IMR-90 (cell line): ENCODE measurements at regions not wholly inside any gene's neighbourhood (a gene's known extent, or its start where the extent isn't known, plus 50 kb on each side); places are given as distances from the start of the nearest gene placed in this dataset.

Experiments
- ATAC-seq: fragments of 200-7000 bp; cut with Tn5 transposase; 2 replicates; pipeline ENCODE4 v1.9.1; 2020; ENCODE audit warnings: low read depth, mild to moderate bottlenecking, moderate library complexity
- BruUV-seq: library from RNA; stranded (reverse); fragments of 400-500 nt; replicated peaks from 2 replicates; lab custom pipeline; 2021; lab: Mats Ljungman, UMichigan
- CTCF ChIA-PET: fragments of 300-600 bp; formaldehyde crosslinking; extraction: SDS; loops from one replicate; lab custom pipeline; 2021; ENCODE audit warnings: antibody characterized with exemption; lab: Yijun Ruan, JAX
- POLR2A ChIA-PET: fragments of 300-600 bp; sonication (Branson Sonifier 250); formaldehyde crosslinking; loops from one replicate; lab custom pipeline; 2022; ENCODE audit warnings: antibody characterized with exemption; ENCODE audit not compliant: unreplicated experiment; lab: Charles Lee
- DNase-seq: peaks from one replicate; pipeline ENCODE4 v3.0.0; 2013
- H2AFZ ChIP-seq: replicated peaks from 2 replicates; pipeline ENCODE3; 2013; ENCODE audit warnings: low read length, mild to moderate bottlenecking; ENCODE audit not compliant: poor library complexity
- H2AK5ac ChIP-seq: 2 replicates; pipeline ENCODE4 v1.6.1; 2013; ENCODE audit warnings: low read depth, low read length, inconsistent platforms
- H2AK9ac ChIP-seq: replicated peaks from 2 replicates; pipeline ENCODE3; 2013; ENCODE audit warnings: mild to moderate bottlenecking, low read depth, low read length, moderate library complexity; ENCODE audit not compliant: poor library complexity
- H2BK120ac ChIP-seq: 2 replicates; pipeline ENCODE4 v1.6.1; 2013; ENCODE audit warnings: low read depth, low read length, inconsistent platforms
- H2BK15ac ChIP-seq: 3 replicates; pipeline ENCODE4 v1.6.1; 2013; ENCODE audit warnings: low read depth, low read length, inconsistent platforms
- H2BK20ac ChIP-seq: 2 replicates; pipeline ENCODE4 v1.6.1; 2013; ENCODE audit warnings: low read depth, mild to moderate bottlenecking, inconsistent platforms, low read length, moderate library complexity
- H2BK5ac ChIP-seq: 2 replicates; pipeline ENCODE4 v1.6.1; 2013; ENCODE audit warnings: mild to moderate bottlenecking, low read depth, low read length, inconsistent platforms; ENCODE audit not compliant: poor library complexity, severe bottlenecking
- H3K14ac ChIP-seq: replicated peaks from 2 replicates; pipeline ENCODE4 v1.6.1; 2013; ENCODE audit warnings: low read depth, low read length, inconsistent platforms
- H3K18ac ChIP-seq: 2 replicates; pipeline ENCODE4 v1.6.1; 2013; ENCODE audit warnings: low read depth, low read length, control low read depth
- H3K23ac ChIP-seq: 2 replicates; pipeline ENCODE4 v1.6.1; 2013; ENCODE audit warnings: low read depth, low read length, inconsistent platforms
- H3K27ac ChIP-seq: 2 replicates; pipeline ENCODE4 v1.5.1; 2013; ENCODE audit warnings: mild to moderate bottlenecking, control low read depth, low read length; ENCODE audit not compliant: insufficient read depth
- H3K27me3 ChIP-seq: 2 replicates; pipeline ENCODE4 v1.6.1; 2013; ENCODE audit warnings: low read length; ENCODE audit not compliant: control insufficient read depth, insufficient read depth
- H3K36me3 ChIP-seq: 2 replicates; pipeline ENCODE4 v1.6.1; 2013; ENCODE audit warnings: low read length, mixed read lengths; ENCODE audit not compliant: control insufficient read depth, insufficient read depth
- H3K4ac ChIP-seq: 2 replicates; pipeline ENCODE4 v1.6.1; 2013; ENCODE audit warnings: low read depth, low read length, inconsistent platforms
- H3K4me1 ChIP-seq: 2 replicates; pipeline ENCODE4 v1.6.1; 2013; ENCODE audit warnings: low read length, mixed read lengths; ENCODE audit not compliant: control insufficient read depth, insufficient read depth
- H3K4me2 ChIP-seq: 2 replicates; pipeline ENCODE4 v1.6.1; 2013; ENCODE audit warnings: low read depth, mild to moderate bottlenecking, control low read depth, low read length, moderate library complexity
- H3K4me3 ChIP-seq: 2 replicates; pipeline ENCODE4 v1.5.1; 2013; ENCODE audit warnings: low read depth, mild to moderate bottlenecking, control low read depth, low read length, moderate library complexity; ENCODE audit not compliant: insufficient read depth
- H3K56ac ChIP-seq: 2 replicates; pipeline ENCODE4 v1.6.1; 2013; ENCODE audit warnings: low read length, inconsistent platforms; ENCODE audit not compliant: insufficient read depth; ENCODE audit errors: extremely low read depth
- H3K79me1 ChIP-seq, 2 experiments: 2 replicates each; pipeline ENCODE4 v1.6.1; 2013; ENCODE audit warnings: low read length in 2 of 2, inconsistent platforms in 1 of 2, low read depth in 1 of 2
- H3K9ac ChIP-seq: 2 replicates; pipeline ENCODE4 v1.6.1; 2013; ENCODE audit warnings: low read depth, low read length, control low read depth
- H3K9me1 ChIP-seq: 2 replicates; pipeline ENCODE4 v1.6.1; 2013; ENCODE audit warnings: low read length, inconsistent platforms; ENCODE audit not compliant: insufficient read depth
- H3K9me3 ChIP-seq: 2 replicates; pipeline ENCODE4 v1.6.1; 2013; ENCODE audit warnings: low read length; ENCODE audit not compliant: control insufficient read depth, insufficient read depth
- H4K20me1 ChIP-seq: 2 replicates; pipeline ENCODE4 v1.6.1; 2013; ENCODE audit warnings: low read length, inconsistent platforms; ENCODE audit not compliant: insufficient read depth
- H4K5ac ChIP-seq: 2 replicates; pipeline ENCODE4 v1.6.1; 2013; ENCODE audit warnings: mild to moderate bottlenecking, low read depth, low read length, control low read depth
- H4K8ac ChIP-seq, 2 experiments: 2 replicates each; pipeline ENCODE4 v1.6.1; 2013; ENCODE audit warnings: low read depth in 2 of 2, low read length in 2 of 2, control low read depth in 1 of 2, inconsistent platforms in 1 of 2
- H4K91ac ChIP-seq: 2 replicates; pipeline ENCODE4 v1.6.1; 2013; ENCODE audit warnings: low read depth, low read length, inconsistent platforms; ENCODE audit not compliant: insufficient read depth
- CHD1 ChIP-seq: IDR thresholded peaks from 2 replicates; pipeline ENCODE4 v1.6.1; 2012; ENCODE audit warnings: low read depth, low read length, improper control_type of control experiment
- FOS ChIP-seq: fragments of 150-350 bp; IDR thresholded peaks from 2 replicates; pipeline ENCODE4 v1.6.1; 2016; ENCODE audit warnings: low read depth, low read length
- MAFK ChIP-seq: IDR thresholded peaks from 2 replicates; pipeline ENCODE4 v1.6.1; 2012; ENCODE audit warnings: low read depth, low read length, improper control_type of control experiment
- NFE2L2 ChIP-seq: fragments of 150-350 bp; IDR thresholded peaks from 2 replicates; pipeline ENCODE4 v1.6.1; 2016; ENCODE audit warnings: low read depth, mild to moderate bottlenecking, low read length
- POLR2A ChIP-seq: IDR thresholded peaks from 2 replicates; pipeline ENCODE4 v1.6.1; 2012; ENCODE audit warnings: mild to moderate bottlenecking, low read depth, low read length
- RCOR1 ChIP-seq: IDR thresholded peaks from 2 replicates; pipeline ENCODE4 v1.6.1; 2012; ENCODE audit warnings: mild to moderate bottlenecking, low read length, improper control_type of control experiment; ENCODE audit not compliant: insufficient replicate concordance
- SMC3 ChIP-seq: fragments of 150-350 bp; IDR thresholded peaks from 2 replicates; pipeline ENCODE4 v1.6.1; 2016; ENCODE audit warnings: low read depth, mild to moderate bottlenecking, antibody characterized with exemption, low read length, moderate library complexity
- WGBS, 2 experiments: methylation state at CpG; one replicate each; pipeline versions ENCODE4 v1.1.5 to v1.1.7; 2013; ENCODE audit warnings: missing lambda C conversion rate in 2 of 2; ENCODE audit not compliant: insufficient read length in 1 of 2; ENCODE audit errors: extremely low coverage in 2 of 2; 5-methylcytosine and 5-hydroxymethylcytosine counted together
- dilution Hi-C: fragments of 300-500 bp; cut with HindIII; formaldehyde crosslinking; loops from one replicate; pipeline ENCODE4 v1.14.3; 2018; ENCODE audit warnings: low sequenced_read_pairs; ENCODE audit not compliant: unreplicated experiment
- in situ Hi-C: fragments of 300-500 bp; cut with MboI; formaldehyde crosslinking; loops from 3 replicates; pipeline ENCODE4 v1.14.3; 2019; ENCODE audit warnings: low sequenced_read_pairs, inconsistent platforms, mixed read lengths
- intact Hi-C: fragments of 100-400 bp; cut with micrococcal nuclease; formaldehyde crosslinking; loops from 2 replicates; pipeline ENCODE4 v1.10.0; 2022
- TF ChIP-seq, protein P1 (sequence below): fragments of 150-350 bp; IDR thresholded peaks from 2 replicates; pipeline ENCODE4 v1.6.1; 2016; ENCODE audit warnings: low read depth, mild to moderate bottlenecking, low read length, moderate library complexity, borderline replicate concordance
- TF ChIP-seq, protein P2 (sequence below): conservative IDR thresholded peaks from 2 replicates; pipeline ENCODE4 v1.5.1; 2012; ENCODE audit warnings: mild to moderate bottlenecking, low read depth, low read length, improper control_type of control experiment
- TF ChIP-seq, protein P3 (sequence below): fragments of 150-350 bp; IDR thresholded peaks from 2 replicates; pipeline ENCODE4 v1.6.1; 2017; ENCODE audit warnings: mild to moderate bottlenecking, antibody characterized with exemption, low read length, low read depth

GRCh38 chr1:37244815-37245214 lies 210.5 kb upstream of the GRIK3 start:
- Histone ChIP-seq H2AK5ac (no peak overlapping the region), H2AK9ac (no peak overlapping the region), H3K27me3 (no peaks in the 10 kb centered on the region), H4K8ac (no peak overlapping the region), H3K4me1 (no peaks in the 10 kb centered on the region), H2BK20ac (no peak overlapping the region), H3K9me3 (no peaks in the 10 kb centered on the region), H3K79me1 (no peaks in the 10 kb centered on the region), H2BK15ac (no peak overlapping the region), H4K91ac (no peak overlapping the region), H3K9me1 (no peaks in the 10 kb centered on the region), H3K4me3 (no peak overlapping the region), H4K20me1 (no peaks in the 10 kb centered on the region), H3K23ac (no peak overlapping the region), H3K9ac (no peak overlapping the region), H2BK120ac (no peak overlapping the region), H2AFZ (no peak overlapping the region), H3K18ac (no peak overlapping the region), H4K5ac (no peak overlapping the region), H2BK5ac (no peak overlapping the region), H3K27ac (no peak overlapping the region), H3K56ac (no peak overlapping the region), H3K14ac (no peak overlapping the region), H3K4me2 (no peak overlapping the region), H3K36me3 (no peaks in the 10 kb centered on the region), H3K4ac (no peak overlapping the region)
- WGBS, 2 experiments = no CpG with 5 or more reads among the region's 3 CpGs
- TF ChIP-seq, protein P1, sequence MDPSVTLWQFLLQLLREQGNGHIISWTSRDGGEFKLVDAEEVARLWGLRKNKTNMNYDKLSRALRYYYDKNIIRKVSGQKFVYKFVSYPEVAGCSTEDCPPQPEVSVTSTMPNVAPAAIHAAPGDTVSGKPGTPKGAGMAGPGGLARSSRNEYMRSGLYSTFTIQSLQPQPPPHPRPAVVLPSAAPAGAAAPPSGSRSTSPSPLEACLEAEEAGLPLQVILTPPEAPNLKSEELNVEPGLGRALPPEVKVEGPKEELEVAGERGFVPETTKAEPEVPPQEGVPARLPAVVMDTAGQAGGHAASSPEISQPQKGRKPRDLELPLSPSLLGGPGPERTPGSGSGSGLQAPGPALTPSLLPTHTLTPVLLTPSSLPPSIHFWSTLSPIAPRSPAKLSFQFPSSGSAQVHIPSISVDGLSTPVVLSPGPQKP = no peak
- TF ChIP-seq CHD1 (no peak), POLR2A (no peak), NFE2L2 (no peak), MAFK (no peak), SMC3 (no peak), RCOR1 (no peak), FOS (no peak)
- TF ChIP-seq, protein P2, sequence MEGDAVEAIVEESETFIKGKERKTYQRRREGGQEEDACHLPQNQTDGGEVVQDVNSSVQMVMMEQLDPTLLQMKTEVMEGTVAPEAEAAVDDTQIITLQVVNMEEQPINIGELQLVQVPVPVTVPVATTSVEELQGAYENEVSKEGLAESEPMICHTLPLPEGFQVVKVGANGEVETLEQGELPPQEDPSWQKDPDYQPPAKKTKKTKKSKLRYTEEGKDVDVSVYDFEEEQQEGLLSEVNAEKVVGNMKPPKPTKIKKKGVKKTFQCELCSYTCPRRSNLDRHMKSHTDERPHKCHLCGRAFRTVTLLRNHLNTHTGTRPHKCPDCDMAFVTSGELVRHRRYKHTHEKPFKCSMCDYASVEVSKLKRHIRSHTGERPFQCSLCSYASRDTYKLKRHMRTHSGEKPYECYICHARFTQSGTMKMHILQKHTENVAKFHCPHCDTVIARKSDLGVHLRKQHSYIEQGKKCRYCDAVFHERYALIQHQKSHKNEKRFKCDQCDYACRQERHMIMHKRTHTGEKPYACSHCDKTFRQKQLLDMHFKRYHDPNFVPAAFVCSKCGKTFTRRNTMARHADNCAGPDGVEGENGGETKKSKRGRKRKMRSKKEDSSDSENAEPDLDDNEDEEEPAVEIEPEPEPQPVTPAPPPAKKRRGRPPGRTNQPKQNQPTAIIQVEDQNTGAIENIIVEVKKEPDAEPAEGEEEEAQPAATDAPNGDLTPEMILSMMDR = no peak
- TF ChIP-seq, protein P3, sequence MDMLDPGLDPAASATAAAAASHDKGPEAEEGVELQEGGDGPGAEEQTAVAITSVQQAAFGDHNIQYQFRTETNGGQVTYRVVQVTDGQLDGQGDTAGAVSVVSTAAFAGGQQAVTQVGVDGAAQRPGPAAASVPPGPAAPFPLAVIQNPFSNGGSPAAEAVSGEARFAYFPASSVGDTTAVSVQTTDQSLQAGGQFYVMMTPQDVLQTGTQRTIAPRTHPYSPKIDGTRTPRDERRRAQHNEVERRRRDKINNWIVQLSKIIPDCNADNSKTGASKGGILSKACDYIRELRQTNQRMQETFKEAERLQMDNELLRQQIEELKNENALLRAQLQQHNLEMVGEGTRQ = no peak
- intact Hi-C loops = no loop called here
- DNase-seq (no peak), ATAC-seq (no peak)
- in situ Hi-C loops = no loop called here
- POLR2A ChIA-PET = no interaction called here
- dilution Hi-C loops = no loop called here
- CTCF ChIA-PET = no interaction called here
- BruUV-seq = no TSS peak
